Stimulated activated naive CD8-positive, alpha-beta T cell treated with anti-CD3 and anti-CD28 coated beads, Interleukin-15, Interleukin-2, amounts not matched to agents 100 ng/mL and 50 ng/mL, for 24 hours (primary cell): ENCODE measurements at regions not wholly inside any gene's neighbourhood (a gene's known extent, or its start where the extent isn't known, plus 50 kb on each side); places are given as distances from the start of the nearest gene placed in this dataset.
"Not testable (repeated sequence)": the region's sequence is repeated elsewhere in the genome, so short reads cannot be mapped to it uniquely, and the experiment has no call there.

Experiments
- H3K27ac Mint-ChIP-seq: one replicate; pipeline ENCODE4 v1.8.0; 2021; ENCODE audit warnings: mild to moderate bottlenecking, mixed read lengths
- H3K27me3 Mint-ChIP-seq: one replicate; pipeline ENCODE4 v1.8.0; 2021; ENCODE audit warnings: mixed read lengths
- H3K36me3 Mint-ChIP-seq: one replicate; pipeline ENCODE4 v1.8.0; 2021; ENCODE audit warnings: low read depth, mixed read lengths
- H3K4me1 Mint-ChIP-seq: one replicate; pipeline ENCODE4 v1.8.0; 2021; ENCODE audit warnings: low read depth, mixed read lengths
- H3K4me3 Mint-ChIP-seq: one replicate; pipeline ENCODE4 v1.8.0; 2021; ENCODE audit warnings: mild to moderate bottlenecking, mixed read lengths
- H3K9me3 Mint-ChIP-seq: one replicate; pipeline ENCODE4 v1.8.0; 2021; ENCODE audit warnings: mixed read lengths

GRCh38 chr2:242057379-242058040, 188.0 kb downstream of the RTP5 start:
- Mint-ChIP-seq H3K9me3 (no peaks in the 10 kb centered on the region), H3K4me1 (no peaks in the 10 kb centered on the region), H3K27ac (no peak overlapping the region), H3K4me3 (no peak overlapping the region), H3K27me3 (peaks cover 12% of the 10 kb centered on the region), H3K36me3 (no peaks in the 10 kb centered on the region)

GRCh38 chr2:242058116-242058680, 188.7 kb downstream of the RTP5 start:
- no peaks in the 10 kb centered on the region for H3K4me1 Mint-ChIP-seq
- H3K4me3 Mint-ChIP-seq: no peak overlapping the region
- H3K9me3 Mint-ChIP-seq: no peaks in the 10 kb centered on the region
- H3K27me3 Mint-ChIP-seq: peaks cover 12% of the 10 kb centered on the region
- no peaks in the 10 kb centered on the region for H3K36me3 Mint-ChIP-seq
- H3K27ac Mint-ChIP-seq: no peak overlapping the region

- Mint-ChIP-seq H3K27me3 (peaks cover 12% of the 10 kb centered on the region), H3K9me3 (no peaks in the 10 kb centered on the region), H3K4me3 (no peak overlapping the region), H3K36me3 (no peaks in the 10 kb centered on the region), H3K4me1 (no peaks in the 10 kb centered on the region), H3K27ac (no peak overlapping the region)
Observed at GRCh38 chr2:242059566-242059965, 190.0 kb downstream of the RTP5 start.

- Mint-ChIP-seq H3K9me3 (no peaks in the 10 kb centered on the region), H3K36me3 (no peaks in the 10 kb centered on the region), H3K27ac (no peak overlapping the region), H3K4me3 (no peak overlapping the region), H3K27me3 (peaks cover 12% of the 10 kb centered on the region), H3K4me1 (no peaks in the 10 kb centered on the region)
Observed at GRCh38 chr2:242060212-242060835, 190.8 kb downstream of the RTP5 start.

- H3K4me1 Mint-ChIP-seq, H3K36me3 Mint-ChIP-seq, H3K27ac Mint-ChIP-seq, H3K9me3 Mint-ChIP-seq, H3K4me3 Mint-ChIP-seq: not testable (repeated sequence)
- peaks cover 16% of the 10 kb centered on the region for H3K27me3 Mint-ChIP-seq
Observed at GRCh38 chr2:242061930-242062329, 192.4 kb downstream of the RTP5 start.

GRCh38 chr2:242063436-242063835, 193.9 kb downstream of the RTP5 start:
- H3K9me3 Mint-ChIP-seq: no peaks in the 10 kb centered on the region
- H3K36me3 Mint-ChIP-seq: no peaks in the 10 kb centered on the region
- H3K4me3 Mint-ChIP-seq: no peak overlapping the region
- peaks cover 14% of the 10 kb centered on the region for H3K27me3 Mint-ChIP-seq
- H3K27ac Mint-ChIP-seq: no peak overlapping the region
- no peaks in the 10 kb centered on the region for H3K4me1 Mint-ChIP-seq

GRCh38 chr2:242063850-242064249, 194.3 kb downstream of the RTP5 start:
- no peak overlapping the region for H3K27ac Mint-ChIP-seq
- H3K27me3 Mint-ChIP-seq: peaks cover 14% of the 10 kb centered on the region
- H3K36me3 Mint-ChIP-seq: no peaks in the 10 kb centered on the region
- no peaks in the 10 kb centered on the region for H3K9me3 Mint-ChIP-seq
- no peak overlapping the region for H3K4me3 Mint-ChIP-seq
- H3K4me1 Mint-ChIP-seq: no peaks in the 10 kb centered on the region

- H3K36me3 Mint-ChIP-seq: no peaks in the 10 kb centered on the region
- H3K9me3 Mint-ChIP-seq: no peaks in the 10 kb centered on the region
- no peak overlapping the region for H3K27ac Mint-ChIP-seq
- peaks cover 14% of the 10 kb centered on the region for H3K27me3 Mint-ChIP-seq
- H3K4me3 Mint-ChIP-seq: no peak overlapping the region
- H3K4me1 Mint-ChIP-seq: no peaks in the 10 kb centered on the region
Observed at GRCh38 chr2:242064364-242065250, 195.1 kb downstream of the RTP5 start.

GRCh38 chr2:242065426-242065825, 195.9 kb downstream of the RTP5 start:
- Mint-ChIP-seq H3K27ac (no peak overlapping the region), H3K9me3 (no peaks in the 10 kb centered on the region), H3K4me3 (no peak overlapping the region)

GRCh38 chr2:242069018-242069417, 199.5 kb downstream of the RTP5 start:
- Mint-ChIP-seq H3K9me3 (no peaks in the 10 kb centered on the region), H3K4me1 (no peaks in the 10 kb centered on the region), H3K27ac (no peak overlapping the region), H3K27me3 (peaks cover 8% of the 10 kb centered on the region), H3K36me3 (no peaks in the 10 kb centered on the region), H3K4me3 (no peak overlapping the region)

More at GRCh38 chr2:242065426-242065825, 195.9 kb downstream of the RTP5 start:
- H3K36me3 Mint-ChIP-seq: no peaks in the 10 kb centered on the region
- no peaks in the 10 kb centered on the region for H3K4me1 Mint-ChIP-seq
- H3K27me3 Mint-ChIP-seq: peaks cover 14% of the 10 kb centered on the region

GRCh38 chr2:242069938-242070395, 200.4 kb downstream of the RTP5 start:
- not testable (repeated sequence) for H3K36me3 Mint-ChIP-seq, H3K4me1 Mint-ChIP-seq, H3K4me3 Mint-ChIP-seq, H3K9me3 Mint-ChIP-seq, H3K27me3 Mint-ChIP-seq, H3K27ac Mint-ChIP-seq

- H3K4me3 Mint-ChIP-seq, H3K9me3 Mint-ChIP-seq, H3K36me3 Mint-ChIP-seq, H3K27ac Mint-ChIP-seq, H3K4me1 Mint-ChIP-seq: not testable (repeated sequence)
- H3K27me3 Mint-ChIP-seq: peaks cover 12% of the 10 kb centered on the region
Observed at GRCh38 chr2:242070726-242071125, 201.2 kb downstream of the RTP5 start.

- not testable (repeated sequence) for H3K27ac Mint-ChIP-seq, H3K9me3 Mint-ChIP-seq, H3K36me3 Mint-ChIP-seq, H3K4me3 Mint-ChIP-seq, H3K4me1 Mint-ChIP-seq
- H3K27me3 Mint-ChIP-seq: peaks cover 11% of the 10 kb centered on the region
Observed at GRCh38 chr2:242071377-242071776, 201.8 kb downstream of the RTP5 start.

GRCh38 chr2:242071936-242072335, 202.4 kb downstream of the RTP5 start:
- H3K36me3 Mint-ChIP-seq, H3K4me1 Mint-ChIP-seq, H3K9me3 Mint-ChIP-seq, H3K4me3 Mint-ChIP-seq, H3K27ac Mint-ChIP-seq, H3K27me3 Mint-ChIP-seq: not testable (repeated sequence)

GRCh38 chr2:242075168-242075567, 205.6 kb downstream of the RTP5 start:
- Mint-ChIP-seq H3K9me3 (no peaks in the 10 kb centered on the region), H3K27ac (no peak overlapping the region), H3K4me3 (no peak overlapping the region), H3K4me1 (no peaks in the 10 kb centered on the region), H3K36me3 (no peaks in the 10 kb centered on the region), H3K27me3 (peaks cover 12% of the 10 kb centered on the region)
